Hippocampal formation (tissue), 2 donors: ENCODE measurements at regions not wholly inside any gene's neighbourhood (a gene's known extent, or its start where the extent isn't known, plus 50 kb on each side); places are given as distances from the start of the nearest gene placed in this dataset.

Experiments used
- DNase-seq, 2 donors: peaks; one replicate each; lab custom pipeline; 2025; lab: John Stamatoyannopoulos, UW

DNA sequence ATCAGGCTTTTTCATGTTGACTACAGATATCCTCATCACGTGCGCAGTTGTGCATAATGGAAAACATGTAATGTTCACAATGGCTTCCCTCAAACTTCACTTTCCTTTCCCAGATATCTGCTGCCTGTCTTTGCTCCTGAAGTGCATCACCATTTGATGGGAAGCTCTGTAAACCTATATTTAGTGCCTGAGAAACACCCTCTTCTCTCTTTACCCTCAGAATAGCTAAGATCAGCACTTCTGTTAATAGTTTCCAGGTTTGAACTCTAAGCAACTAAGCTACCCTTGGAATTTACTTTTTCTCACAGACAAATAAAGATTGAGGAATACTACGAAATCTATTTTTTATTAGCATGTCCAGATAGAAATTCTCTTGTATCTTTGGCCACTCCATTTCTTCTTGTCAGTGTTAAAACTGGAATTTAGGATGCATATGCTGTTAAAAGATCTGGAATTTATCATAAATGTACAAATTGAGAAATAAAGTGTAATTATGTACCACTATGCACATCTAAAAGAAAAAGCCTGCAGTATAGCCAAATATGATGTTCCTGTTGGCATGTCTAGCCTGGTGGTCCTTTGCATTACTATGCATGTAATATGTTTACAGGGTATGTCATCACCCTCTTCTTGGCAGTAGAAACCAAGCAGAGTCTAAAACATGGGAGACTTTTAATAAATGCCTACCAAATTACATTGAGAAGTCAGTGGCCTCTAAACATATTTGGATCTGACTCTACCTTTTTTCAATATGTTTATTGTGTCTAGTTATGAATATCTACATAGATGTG is 278.7 kb downstream of the FIGN start:
- DNase-seq: no peak

DNA sequence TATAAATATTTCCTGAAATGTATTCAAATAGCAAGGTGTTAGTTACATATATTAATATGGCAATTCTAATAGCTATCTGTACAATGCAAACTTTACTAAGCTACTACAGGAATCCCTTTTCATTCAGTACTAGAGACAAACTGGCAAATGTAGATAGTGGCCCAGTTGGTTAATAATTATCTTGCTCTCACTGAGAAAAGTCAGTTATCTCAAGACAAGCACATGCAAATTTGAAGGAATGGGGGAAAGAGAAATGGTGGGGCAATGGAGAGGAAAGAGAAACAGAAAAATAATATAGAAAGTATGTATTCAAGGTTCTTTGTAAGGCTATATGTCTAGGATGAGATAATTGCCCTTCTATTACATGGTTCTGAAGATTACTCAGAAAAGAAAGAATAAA is 280.0 kb downstream of the FIGN start:
- DNase-seq: no peak

DNA sequence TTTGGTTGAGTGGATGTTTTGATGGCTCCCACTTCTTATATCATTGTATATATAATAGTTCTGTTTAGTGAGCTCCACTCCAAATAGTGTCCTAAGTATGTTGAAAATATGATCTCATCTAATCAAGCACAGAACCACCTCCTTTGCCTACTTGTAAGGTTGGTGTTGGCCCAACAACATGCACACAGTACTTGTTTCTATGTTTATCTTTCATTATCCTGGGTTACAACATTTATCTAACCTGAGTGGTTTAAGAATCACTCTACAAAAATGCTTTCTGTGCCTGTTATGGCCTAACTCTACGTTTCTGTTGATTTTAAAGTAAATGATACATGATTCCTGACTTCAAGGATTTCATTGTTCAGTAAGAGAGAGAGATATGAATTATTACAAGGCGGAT is 281.9 kb downstream of the FIGN start:
- no peak for DNase-seq

DNA sequence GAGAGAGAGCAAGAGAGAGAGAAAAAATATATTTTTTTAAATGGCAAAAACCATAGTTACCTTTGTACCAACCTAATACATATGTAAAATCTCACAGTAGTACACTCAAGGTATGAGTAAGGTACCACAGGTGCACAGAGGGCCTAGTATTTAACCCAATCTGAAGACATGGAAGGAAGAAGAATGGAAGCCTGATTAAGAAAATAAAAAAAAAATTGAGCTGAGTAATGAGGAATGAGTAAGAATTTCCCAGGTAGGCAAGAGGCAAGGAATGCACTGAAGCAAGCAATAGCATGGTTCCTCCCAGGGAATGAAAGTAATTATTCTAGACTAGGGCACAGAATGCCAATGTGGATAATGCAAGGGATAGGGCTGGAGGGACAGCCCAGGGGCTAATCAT is 294.2 kb downstream of the FIGN start:
- DNase-seq: no peak

DNA sequence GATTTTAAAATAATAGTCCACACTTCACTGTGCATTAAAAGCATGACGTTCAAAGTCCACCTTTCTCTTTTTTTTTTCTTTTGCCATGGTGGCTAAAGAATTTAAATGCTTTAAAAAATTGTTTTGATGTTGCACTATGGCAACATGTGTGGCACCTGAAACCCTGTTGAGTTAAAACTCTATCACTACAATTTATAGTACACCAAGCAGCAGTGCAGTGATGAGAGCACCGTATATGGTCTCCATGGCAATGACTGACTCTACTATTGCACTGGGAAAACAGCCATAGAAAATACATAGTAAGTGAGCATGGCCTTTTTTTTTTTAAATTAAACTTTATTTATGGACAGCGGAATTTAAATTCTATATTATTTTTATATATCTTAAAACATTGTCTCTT is 298.8 kb downstream of the FIGN start:
- no peak for DNase-seq

DNA sequence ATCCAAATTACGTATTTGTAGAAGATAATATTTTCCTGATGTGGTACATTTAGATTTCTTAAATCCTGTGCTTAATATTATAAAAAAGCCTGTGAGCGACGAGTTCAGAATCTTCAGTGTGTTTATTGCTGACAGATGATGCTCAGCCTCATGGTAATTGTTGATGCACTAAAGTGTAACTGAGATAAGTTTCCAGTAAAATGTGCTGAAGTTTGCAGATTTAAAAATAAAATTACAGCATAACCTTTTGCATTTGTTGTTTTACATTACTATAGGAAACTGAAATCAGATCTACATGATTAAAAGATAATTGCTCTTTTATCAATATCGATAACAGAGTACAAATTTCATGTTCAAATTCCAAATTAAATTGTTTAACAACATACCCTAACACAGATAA is 307.6 kb downstream of the FIGN start:
- no peak for DNase-seq

DNA sequence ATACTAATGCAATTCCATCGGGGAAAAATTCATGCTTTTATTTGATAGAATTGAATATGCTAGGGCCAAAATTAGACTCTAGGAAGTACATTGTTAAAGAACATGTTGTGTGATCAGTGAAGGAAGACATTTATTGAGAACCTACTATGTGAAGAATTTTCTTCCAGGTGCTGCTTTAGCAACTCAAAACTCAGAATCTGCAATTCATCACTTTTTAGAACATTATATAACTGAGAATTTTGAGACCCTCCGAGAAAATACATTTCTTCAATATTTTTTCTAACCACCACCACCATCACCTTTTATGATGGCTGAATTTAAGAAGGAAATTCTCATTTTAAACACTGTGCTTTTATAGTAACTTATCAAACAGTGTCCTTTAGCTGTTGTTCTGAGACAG is 315.2 kb downstream of the FIGN start:
- no peak for DNase-seq

DNA sequence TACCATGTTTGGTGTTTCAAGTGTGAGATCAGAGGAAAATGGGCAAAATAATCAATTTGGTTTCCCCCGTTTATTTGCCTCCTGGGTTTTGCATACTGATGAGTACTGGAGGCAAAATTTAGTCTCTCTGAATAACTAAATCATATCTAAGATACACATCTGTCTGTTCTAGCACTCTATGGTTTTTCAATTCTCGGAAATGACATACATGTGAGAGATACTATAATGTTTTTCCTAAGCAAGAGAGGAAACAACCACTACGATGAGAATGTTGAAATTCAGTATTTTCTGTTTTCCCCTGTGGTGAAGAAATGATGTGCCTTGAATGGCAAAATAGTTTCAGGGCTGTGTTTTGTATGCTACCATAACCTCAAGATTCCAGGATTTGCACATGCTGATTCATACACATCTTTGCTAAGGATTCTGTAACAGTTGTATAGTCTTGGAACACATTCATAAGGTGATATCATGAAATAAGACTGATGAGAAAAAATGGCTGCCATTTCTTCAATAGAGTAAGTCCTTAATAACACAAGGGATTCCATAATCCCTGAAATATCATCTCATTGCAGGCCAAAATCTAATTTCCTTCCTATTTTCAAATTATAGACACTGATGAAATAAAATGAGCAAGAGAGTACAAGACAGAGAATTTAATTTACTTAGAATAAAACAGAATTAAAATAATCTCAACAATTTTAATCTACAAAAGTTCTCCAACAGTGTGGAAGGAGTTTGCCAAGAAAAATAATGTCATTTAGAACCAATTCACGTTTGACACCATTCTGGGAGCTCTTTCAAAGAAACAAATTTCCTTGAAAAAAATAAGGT is 316.6 kb downstream of the FIGN start:
- DNase-seq: no peak

DNA sequence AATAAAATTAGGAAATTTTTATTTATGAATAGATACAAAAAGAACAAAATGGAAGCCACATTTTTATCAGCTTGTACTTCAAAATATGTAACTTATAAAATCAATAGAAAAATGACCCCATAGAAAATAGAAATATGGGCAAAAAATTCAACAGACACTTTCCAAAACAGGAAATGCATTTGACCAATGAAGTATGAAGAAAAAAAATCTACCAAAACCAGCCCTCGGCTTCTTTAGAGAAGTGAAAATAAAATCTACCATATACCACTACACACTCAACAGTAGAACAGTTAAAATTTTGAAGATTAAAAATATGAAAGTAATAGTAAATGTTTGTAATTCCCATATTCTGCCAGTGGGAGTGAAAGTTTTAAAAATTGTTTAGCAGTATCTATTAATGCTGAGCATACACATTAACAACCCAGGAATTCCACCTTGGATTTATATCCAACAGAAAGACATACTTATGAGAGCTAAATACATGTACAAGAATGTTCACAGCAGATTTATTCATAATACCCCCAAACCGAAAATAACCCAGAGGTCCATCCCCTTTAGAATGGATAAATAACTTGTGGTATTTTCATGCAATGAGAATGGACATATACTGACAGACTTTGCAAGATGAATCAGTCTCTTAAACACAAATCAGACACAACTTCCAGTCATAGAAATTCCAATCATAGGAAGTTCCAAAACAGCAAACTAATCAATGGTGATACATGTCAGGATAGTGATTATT is 318.0 kb downstream of the FIGN start:
- no peak for DNase-seq

DNA sequence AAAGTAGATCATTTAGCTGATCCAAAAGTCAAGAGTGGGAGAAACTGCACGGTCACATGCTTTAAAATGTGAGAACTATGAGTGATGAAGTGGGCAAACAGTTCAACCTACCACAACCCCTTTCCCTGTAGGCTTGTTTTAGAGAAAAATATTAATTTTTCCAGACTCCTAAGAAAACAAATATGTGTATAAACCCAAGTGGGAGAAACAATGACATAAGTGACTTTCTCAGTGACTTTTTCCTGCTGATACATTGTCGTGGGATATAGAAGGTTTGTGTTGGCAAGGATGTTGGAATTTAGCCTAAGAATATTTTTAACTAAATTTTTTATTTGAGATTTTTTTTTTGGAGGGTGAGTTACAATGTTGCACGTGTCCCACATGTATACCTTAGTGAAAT is 321.7 kb downstream of the FIGN start:
- DNase-seq: no peak

DNA sequence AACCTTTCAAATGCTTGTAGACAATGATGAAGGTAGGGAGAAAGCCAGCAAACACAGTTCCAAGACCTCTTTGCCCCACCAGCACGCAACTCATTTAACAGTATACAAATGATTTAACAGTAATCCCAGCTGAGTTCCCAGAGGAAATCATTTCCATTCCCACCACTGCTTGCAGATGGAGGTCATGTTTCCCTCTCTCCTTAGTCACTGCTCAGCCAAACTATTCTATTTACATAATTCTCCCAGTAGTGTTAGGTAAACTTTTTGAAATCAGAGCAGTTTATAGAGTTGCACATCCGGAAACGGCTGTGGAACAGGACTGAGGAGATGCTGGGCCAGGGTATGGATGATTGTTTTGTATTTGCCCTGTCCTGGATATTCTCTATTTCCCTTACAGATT is 328.5 kb downstream of the FIGN start:
- no peak for DNase-seq

DNA sequence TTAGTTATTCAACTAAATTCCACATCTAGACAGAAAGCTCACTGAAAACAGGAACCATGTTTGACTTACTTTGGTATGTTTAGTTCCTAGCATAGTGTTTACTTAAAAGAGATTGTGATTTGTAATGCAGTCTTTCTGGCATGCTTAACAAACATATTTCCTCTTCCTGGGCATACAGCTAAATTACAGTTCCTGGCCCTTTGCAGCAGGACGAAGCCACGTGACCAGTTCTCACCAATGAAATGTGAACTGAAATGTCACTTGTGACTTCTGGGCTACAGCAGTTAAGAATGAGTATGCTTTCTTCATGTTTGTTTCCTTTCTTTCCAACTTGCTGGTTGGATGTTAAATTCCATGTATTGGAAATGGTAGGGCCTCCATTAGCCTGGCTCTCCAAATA is 330.5 kb downstream of the FIGN start:
- DNase-seq: no peak

DNA sequence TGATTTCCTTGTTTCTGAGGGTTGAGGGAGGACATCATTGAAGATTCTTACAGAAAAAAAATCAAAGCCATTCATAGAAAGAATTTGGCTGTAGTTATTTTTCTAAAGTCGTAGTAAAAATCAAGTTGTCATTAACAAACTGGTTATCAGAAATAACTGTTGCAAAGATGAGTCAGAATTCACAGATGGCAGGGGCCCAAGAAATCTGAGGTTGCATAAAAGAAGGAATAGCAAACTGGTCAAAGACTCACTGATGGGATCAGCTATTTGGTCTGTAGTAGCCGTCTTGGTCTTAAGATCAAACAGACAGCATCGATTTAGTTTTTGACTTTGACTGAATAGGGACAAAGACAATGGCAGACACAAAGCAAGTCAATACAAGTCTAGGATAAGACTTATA is 334.3 kb downstream of the FIGN start:
- no peak for DNase-seq

DNA sequence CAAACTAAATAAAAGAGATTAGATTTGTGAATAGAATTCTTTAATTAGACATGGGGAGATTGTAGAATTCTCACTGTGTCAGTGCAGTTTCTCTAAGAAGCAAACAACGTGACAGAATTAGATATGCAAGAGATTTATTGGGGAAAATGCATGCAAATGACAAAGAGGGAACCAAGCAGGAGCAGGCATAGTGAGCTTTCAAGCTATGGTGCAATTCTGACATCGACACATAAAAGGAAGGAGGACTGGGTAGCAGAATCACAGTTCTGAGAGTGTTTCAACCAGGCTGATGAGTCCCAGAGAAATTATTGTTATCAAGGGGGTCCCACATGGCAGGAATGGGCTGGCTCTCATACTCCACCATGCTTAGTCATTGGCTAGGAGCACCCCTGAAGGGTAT is 338.4 kb downstream of the FIGN start:
- no peak for DNase-seq

DNA sequence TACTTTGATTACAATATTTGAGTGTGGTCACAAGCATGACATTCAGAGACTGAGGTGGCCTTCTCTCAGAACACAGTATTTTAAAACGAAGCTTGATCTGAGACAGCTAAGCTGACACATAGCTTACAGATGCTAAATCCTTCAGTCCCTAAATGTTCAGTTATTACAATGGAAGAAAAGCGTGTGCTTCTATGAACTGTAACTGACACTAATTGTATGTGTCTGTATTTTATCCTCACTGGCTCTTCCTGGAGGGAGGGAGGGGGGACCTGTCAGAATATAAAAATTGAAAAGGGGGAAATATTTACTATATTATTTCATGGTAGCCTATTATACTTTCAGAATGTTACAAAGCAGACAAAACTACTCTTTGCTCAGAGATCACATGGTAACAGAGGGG is 340.2 kb downstream of the FIGN start:
- DNase-seq: no peak

DNA sequence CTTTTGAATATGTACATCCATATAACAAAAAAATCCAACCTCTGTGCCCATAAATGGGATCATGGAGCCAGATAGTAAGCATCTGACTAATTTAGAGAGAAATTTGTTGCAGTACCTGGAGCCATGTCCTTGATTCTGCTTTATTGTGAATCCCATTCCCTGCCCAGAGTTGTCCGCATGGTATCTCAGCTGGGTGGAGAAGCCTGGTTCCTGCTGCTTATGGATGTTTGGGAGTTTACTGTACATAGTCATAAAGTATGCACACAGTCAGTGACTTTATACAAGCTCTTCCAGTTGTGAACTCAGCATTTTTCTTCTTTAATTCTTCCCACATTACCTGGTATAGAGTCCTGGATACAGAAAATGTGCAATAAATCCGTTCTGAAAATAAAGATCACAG is 346.0 kb downstream of the FIGN start:
- DNase-seq: no peak

DNA sequence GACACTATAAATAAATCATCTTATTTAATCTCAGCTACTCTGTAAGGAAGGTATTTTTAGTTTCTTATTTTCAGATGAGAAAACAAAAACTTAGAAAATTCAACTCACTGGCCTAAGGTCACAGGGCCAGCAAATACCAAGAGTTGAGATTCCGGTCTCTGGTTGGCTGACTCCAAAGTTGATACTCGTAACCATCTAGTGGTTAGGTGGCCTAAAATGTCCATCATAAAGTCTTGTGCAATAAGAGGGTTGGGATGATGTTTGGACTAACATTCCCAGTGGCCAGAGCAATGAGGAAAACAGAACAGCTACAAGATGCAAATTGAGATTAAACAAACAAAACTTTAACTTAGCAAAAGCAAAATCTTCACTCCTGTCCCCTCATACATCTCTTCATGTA is 360.3 kb downstream of the FIGN start:
- DNase-seq: no peak

DNA sequence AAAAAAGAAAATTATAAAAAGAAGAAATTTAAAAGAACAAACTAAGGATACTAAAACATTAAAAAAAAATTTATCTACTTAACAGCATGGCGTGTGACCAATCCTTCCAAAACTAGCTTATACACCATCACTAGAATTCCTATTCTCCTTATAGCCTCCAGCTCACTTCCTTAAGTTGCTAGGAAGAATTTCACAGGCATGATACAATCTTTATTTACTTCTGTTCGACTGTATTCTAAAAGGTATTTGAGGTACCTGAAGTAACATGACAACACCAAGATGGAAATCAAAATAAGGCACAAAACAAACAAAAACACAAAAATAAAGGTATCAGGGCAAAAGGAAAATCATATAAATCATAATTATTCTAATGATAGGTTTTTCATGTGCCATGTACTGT is 360.7 kb downstream of the FIGN start:
- DNase-seq: no peak

DNA sequence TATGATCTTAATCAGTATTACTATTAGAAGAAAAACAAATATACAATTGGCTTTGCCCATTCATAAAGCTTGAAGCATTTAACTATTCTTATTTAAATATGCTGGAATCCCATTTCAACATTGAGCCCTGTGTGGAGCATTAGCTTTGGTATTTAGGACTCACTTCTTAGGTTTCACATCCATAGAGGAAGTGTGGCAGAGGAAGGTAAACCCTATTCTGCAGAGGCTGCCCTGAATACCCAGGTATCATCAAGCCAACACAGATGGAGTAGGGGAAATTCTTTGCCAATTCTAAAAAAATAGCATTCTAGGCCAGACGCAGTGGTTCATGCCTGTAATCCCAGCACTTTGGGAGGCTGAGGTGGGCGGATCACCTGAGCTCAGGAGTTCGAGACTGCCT is 361.5 kb downstream of the FIGN start:
- DNase-seq: no peak

DNA sequence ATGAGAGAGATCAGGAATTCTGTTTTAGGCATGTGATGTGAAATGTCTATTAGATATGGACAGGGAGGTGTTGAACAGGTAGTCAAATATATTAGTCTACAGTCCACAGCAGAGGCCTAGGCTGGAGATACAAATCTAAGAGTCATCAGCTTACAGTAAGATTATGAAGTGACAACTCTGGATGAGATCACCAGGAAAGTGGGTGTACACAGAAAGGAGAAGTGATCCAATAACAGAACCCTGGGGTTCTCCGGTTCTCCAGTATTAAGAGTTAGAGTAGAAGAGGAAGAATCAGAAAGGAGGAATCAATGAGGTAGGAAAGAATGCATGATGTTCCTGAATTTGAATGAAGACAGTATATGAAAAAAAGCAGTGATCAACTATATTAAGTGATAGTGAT is 362.3 kb downstream of the FIGN start:
- no peak for DNase-seq

DNA sequence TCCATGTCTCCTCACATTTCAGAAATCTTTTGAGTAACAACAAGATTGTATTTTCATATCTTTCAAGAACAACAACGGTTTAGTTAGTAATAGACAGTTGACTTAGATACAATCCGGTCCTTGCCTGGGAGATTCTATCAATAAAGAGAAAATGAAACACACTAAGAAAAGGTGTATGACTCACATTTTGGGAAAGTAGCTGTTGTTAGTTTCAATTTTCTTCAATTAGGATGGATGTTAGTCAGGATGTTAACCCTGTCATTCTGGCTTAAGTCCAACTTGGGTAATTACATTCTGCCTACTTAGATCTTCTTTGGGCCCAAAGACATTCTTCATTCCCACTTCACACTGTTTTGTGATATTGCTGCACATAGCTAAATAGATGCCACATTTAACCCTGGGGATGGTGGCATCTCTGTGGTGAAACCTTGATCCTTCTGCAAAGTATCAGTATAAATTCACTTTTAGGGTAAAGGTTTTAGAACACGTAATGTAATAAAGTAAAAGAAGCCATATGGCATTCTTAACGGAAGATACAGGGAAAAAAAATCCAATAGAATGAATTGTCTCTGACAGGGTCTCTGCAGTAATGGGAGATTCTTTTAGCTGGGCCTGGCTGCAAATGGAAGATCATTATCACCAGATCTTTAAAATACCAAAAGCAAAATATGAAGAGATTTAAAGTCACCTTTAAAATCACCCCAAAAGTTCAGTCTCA is 365.5 kb downstream of the FIGN start:
- DNase-seq: no peak

DNA sequence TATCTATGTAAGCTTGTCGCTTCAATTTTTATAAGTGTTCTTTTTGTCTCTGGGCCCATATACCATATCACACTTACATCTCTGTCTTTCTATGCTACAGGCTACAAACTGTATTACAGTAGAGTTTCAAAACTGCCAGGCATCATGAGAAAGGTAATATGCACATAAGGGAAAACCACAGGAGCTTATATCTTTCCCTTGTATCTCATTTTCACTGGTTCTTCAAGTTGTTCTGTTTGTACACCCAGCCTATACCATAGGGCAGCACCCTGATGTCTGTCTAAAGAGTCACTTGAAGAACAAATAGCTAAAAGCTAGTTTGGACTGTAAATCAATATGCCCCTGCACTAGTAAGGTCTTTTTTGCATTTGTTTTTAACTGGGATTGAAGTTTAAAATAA is 366.7 kb downstream of the FIGN start:
- no peak for DNase-seq
